T-helper 1 cell treated with Interleukin-12 subunit alpha and Interleukin-12 subunit beta and Interleukin-4 antibody, amounts not matched to agents 30 μg/mL and 1 μg/mL, for 36 hours (primary cell): ENCODE measurements at regions not wholly inside any gene's neighbourhood (a gene's known extent, or its start where the extent isn't known, plus 50 kb on each side); places are given as distances from the start of the nearest gene placed in this dataset.

Experiments used
- H3K27ac Mint-ChIP-seq: one replicate; pipeline ENCODE4 v1.8.0; 2021; ENCODE audit warnings: mild to moderate bottlenecking, mixed read lengths
- H3K27me3 Mint-ChIP-seq: one replicate; pipeline ENCODE4 v1.8.0; 2021; ENCODE audit warnings: low read depth, mixed read lengths
- H3K36me3 Mint-ChIP-seq: one replicate; pipeline ENCODE4 v1.8.0; 2021; ENCODE audit warnings: low read depth, mixed read lengths
- H3K4me1 Mint-ChIP-seq: one replicate; pipeline ENCODE4 v1.8.0; 2021; ENCODE audit warnings: low read depth, mixed read lengths
- H3K4me3 Mint-ChIP-seq: one replicate; pipeline ENCODE4 v1.8.0; 2021; ENCODE audit warnings: mild to moderate bottlenecking, moderate library complexity, mixed read lengths
- H3K9me3 Mint-ChIP-seq: one replicate; pipeline ENCODE4 v1.8.0; 2021; ENCODE audit warnings: mixed read lengths

- Mint-ChIP-seq H3K4me3 (no peak overlapping the region), H3K36me3 (no peaks in the 10 kb centered on the region), H3K27me3 (no peaks in the 10 kb centered on the region), H3K27ac (no peak overlapping the region), H3K4me1 (no peaks in the 10 kb centered on the region), H3K9me3 (peaks cover 8% of the 10 kb centered on the region)
Observed at GRCh38 chr14:44010071-44010470, 497.0 kb downstream of the FSCB start.

- Mint-ChIP-seq H3K9me3 (peaks cover 8% of the 10 kb centered on the region), H3K4me3 (no peak overlapping the region), H3K27ac (no peak overlapping the region), H3K4me1 (no peaks in the 10 kb centered on the region), H3K27me3 (no peaks in the 10 kb centered on the region), H3K36me3 (no peaks in the 10 kb centered on the region)
Observed at GRCh38 chr14:44009642-44010041, 497.4 kb downstream of the FSCB start.

- Mint-ChIP-seq H3K27ac (no peak overlapping the region), H3K4me3 (no peak overlapping the region), H3K9me3 (peaks cover 10% of the 10 kb centered on the region), H3K36me3 (no peaks in the 10 kb centered on the region), H3K27me3 (no peaks in the 10 kb centered on the region), H3K4me1 (no peaks in the 10 kb centered on the region)
Observed at GRCh38 chr14:43988989-43989388, 518.1 kb downstream of the FSCB start.

- no peaks in the 10 kb centered on the region for H3K27me3 Mint-ChIP-seq
- H3K4me3 Mint-ChIP-seq: no peak overlapping the region
- H3K36me3 Mint-ChIP-seq: no peaks in the 10 kb centered on the region
- peaks cover 20% of the 10 kb centered on the region for H3K9me3 Mint-ChIP-seq
- H3K27ac Mint-ChIP-seq: no peak overlapping the region
- H3K4me1 Mint-ChIP-seq: no peaks in the 10 kb centered on the region
Observed at GRCh38 chr14:43983721-43984120, 523.4 kb downstream of the FSCB start.

GRCh38 chr14:43981135-43981768, 525.8 kb downstream of the FSCB start:
- Mint-ChIP-seq H3K27me3 (no peaks in the 10 kb centered on the region), H3K9me3 (peaks cover 23% of the 10 kb centered on the region), H3K4me1 (no peaks in the 10 kb centered on the region), H3K36me3 (no peaks in the 10 kb centered on the region), H3K4me3 (no peak overlapping the region), H3K27ac (no peak overlapping the region)

- no peak overlapping the region for H3K27ac Mint-ChIP-seq
- H3K4me1 Mint-ChIP-seq: no peaks in the 10 kb centered on the region
- H3K36me3 Mint-ChIP-seq: no peaks in the 10 kb centered on the region
- H3K4me3 Mint-ChIP-seq: no peak overlapping the region
- no peaks in the 10 kb centered on the region for H3K27me3 Mint-ChIP-seq
- H3K9me3 Mint-ChIP-seq: peaks cover 28% of the 10 kb centered on the region
Observed at GRCh38 chr14:43956741-43957140, 550.3 kb downstream of the FSCB start.

GRCh38 chr14:43949400-43949799, 557.7 kb downstream of the FSCB start:
- no peaks in the 10 kb centered on the region for H3K27me3 Mint-ChIP-seq
- no peaks in the 10 kb centered on the region for H3K36me3 Mint-ChIP-seq
- H3K4me3 Mint-ChIP-seq: no peak overlapping the region
- H3K4me1 Mint-ChIP-seq: no peaks in the 10 kb centered on the region
- H3K9me3 Mint-ChIP-seq: peaks cover 16% of the 10 kb centered on the region
- no peak overlapping the region for H3K27ac Mint-ChIP-seq

GRCh38 chr14:43939836-43940235, 567.2 kb downstream of the FSCB start:
- Mint-ChIP-seq H3K4me1 (no peaks in the 10 kb centered on the region), H3K9me3 (peaks cover 24% of the 10 kb centered on the region), H3K4me3 (no peak overlapping the region), H3K27me3 (no peaks in the 10 kb centered on the region), H3K36me3 (no peaks in the 10 kb centered on the region), H3K27ac (no peak overlapping the region)

- Mint-ChIP-seq H3K4me3 (no peak overlapping the region), H3K27me3 (no peaks in the 10 kb centered on the region), H3K27ac (no peak overlapping the region), H3K9me3 (peaks cover 24% of the 10 kb centered on the region), H3K4me1 (no peaks in the 10 kb centered on the region), H3K36me3 (no peaks in the 10 kb centered on the region)
Observed at GRCh38 chr14:43938588-43939281, 568.3 kb downstream of the FSCB start.

- Mint-ChIP-seq H3K9me3 (peaks cover 19% of the 10 kb centered on the region), H3K27ac (no peak overlapping the region), H3K4me1 (no peaks in the 10 kb centered on the region)
Observed at GRCh38 chr14:43937001-43937400, 570.1 kb downstream of the FSCB start.

GRCh38 chr14:43934102-43934501, 573.0 kb downstream of the FSCB start:
- Mint-ChIP-seq H3K4me3 (no peak overlapping the region), H3K27me3 (no peaks in the 10 kb centered on the region), H3K9me3 (peaks cover 29% of the 10 kb centered on the region), H3K36me3 (no peaks in the 10 kb centered on the region), H3K27ac (no peak overlapping the region), H3K4me1 (no peaks in the 10 kb centered on the region)

More at GRCh38 chr14:43937001-43937400, 570.1 kb downstream of the FSCB start:
- no peaks in the 10 kb centered on the region for H3K36me3 Mint-ChIP-seq
- no peak overlapping the region for H3K4me3 Mint-ChIP-seq
- no peaks in the 10 kb centered on the region for H3K27me3 Mint-ChIP-seq

- no peak overlapping the region for H3K4me3 Mint-ChIP-seq
- H3K9me3 Mint-ChIP-seq: peaks cover 15% of the 10 kb centered on the region
- no peaks in the 10 kb centered on the region for H3K27me3 Mint-ChIP-seq
- H3K27ac Mint-ChIP-seq: no peak overlapping the region
- H3K36me3 Mint-ChIP-seq: no peaks in the 10 kb centered on the region
- H3K4me1 Mint-ChIP-seq: no peaks in the 10 kb centered on the region
Observed at GRCh38 chr14:43914041-43914693, 592.9 kb downstream of the FSCB start.

- peaks cover 11% of the 10 kb centered on the region for H3K9me3 Mint-ChIP-seq
- H3K27ac Mint-ChIP-seq: no peak overlapping the region
- H3K4me1 Mint-ChIP-seq: no peaks in the 10 kb centered on the region
- no peaks in the 10 kb centered on the region for H3K36me3 Mint-ChIP-seq
- H3K4me3 Mint-ChIP-seq: no peak overlapping the region
- no peaks in the 10 kb centered on the region for H3K27me3 Mint-ChIP-seq
Observed at GRCh38 chr14:43903209-43903608, 603.9 kb downstream of the FSCB start.

- Mint-ChIP-seq H3K27ac (no peak overlapping the region), H3K36me3 (no peaks in the 10 kb centered on the region), H3K9me3 (peaks cover 6% of the 10 kb centered on the region), H3K4me1 (no peaks in the 10 kb centered on the region), H3K27me3 (no peaks in the 10 kb centered on the region), H3K4me3 (no peak overlapping the region)
Observed at GRCh38 chr14:43901911-43902673, 605.0 kb downstream of the FSCB start.
